Endothelial cell (in vitro differentiated cells): ENCODE measurements at regions not wholly inside any gene's neighbourhood (a gene's known extent, or its start where the extent isn't known, plus 50 kb on each side); places are given as distances from the start of the nearest gene placed in this dataset.

Source experiments
- DNase-seq: peaks from one replicate; pipeline ENCODE4 v3.0.0; 2021; ENCODE audit warnings: low spot score
- H3K27ac Mint-ChIP-seq: one replicate; pipeline ENCODE4 v1.8.0; 2021; ENCODE audit warnings: mixed read lengths, inconsistent platforms; ENCODE audit not compliant: unreplicated experiment
- H3K27me3 Mint-ChIP-seq: one replicate; pipeline ENCODE4 v1.8.0; 2021; ENCODE audit warnings: mild to moderate bottlenecking, moderate library complexity, mixed read lengths, inconsistent platforms; ENCODE audit not compliant: unreplicated experiment
- H3K36me3 Mint-ChIP-seq: one replicate; pipeline ENCODE4 v1.8.0; 2021; ENCODE audit warnings: mild to moderate bottlenecking, low read depth, mixed read lengths, inconsistent platforms; ENCODE audit not compliant: unreplicated experiment
- H3K4me1 Mint-ChIP-seq: one replicate; pipeline ENCODE4 v1.8.0; 2021; ENCODE audit warnings: mild to moderate bottlenecking, mixed read lengths, inconsistent platforms; ENCODE audit not compliant: unreplicated experiment
- H3K4me3 Mint-ChIP-seq: one replicate; pipeline ENCODE4 v1.8.0; 2021; ENCODE audit warnings: mild to moderate bottlenecking, mixed read lengths, inconsistent platforms; ENCODE audit not compliant: unreplicated experiment
- H3K9me3 Mint-ChIP-seq: one replicate; pipeline ENCODE4 v1.8.0; 2021; ENCODE audit warnings: mixed read lengths, inconsistent platforms; ENCODE audit not compliant: unreplicated experiment
- CTCF ChIP-seq: fragments of 200-600 bp; sonication (generic); IDR thresholded peaks from one replicate; pipeline ENCODE4 v1.5.0; 2021; ENCODE audit warnings: antibody characterized with exemption; ENCODE audit not compliant: unreplicated experiment

- Mint-ChIP-seq H3K27me3 (no peaks in the 10 kb centered on the region), H3K4me3 (no peak overlapping the region), H3K9me3 (no peaks in the 10 kb centered on the region), H3K36me3 (no peaks in the 10 kb centered on the region), H3K4me1 (peaks cover 18% of the 10 kb centered on the region), H3K27ac (no peak overlapping the region)
- no peak for TF ChIP-seq CTCF
- no peak for DNase-seq
These were observed 111.1 kb upstream of the ELL2 start for GRCh38 chr5:96072791-96073165.

DNA sequence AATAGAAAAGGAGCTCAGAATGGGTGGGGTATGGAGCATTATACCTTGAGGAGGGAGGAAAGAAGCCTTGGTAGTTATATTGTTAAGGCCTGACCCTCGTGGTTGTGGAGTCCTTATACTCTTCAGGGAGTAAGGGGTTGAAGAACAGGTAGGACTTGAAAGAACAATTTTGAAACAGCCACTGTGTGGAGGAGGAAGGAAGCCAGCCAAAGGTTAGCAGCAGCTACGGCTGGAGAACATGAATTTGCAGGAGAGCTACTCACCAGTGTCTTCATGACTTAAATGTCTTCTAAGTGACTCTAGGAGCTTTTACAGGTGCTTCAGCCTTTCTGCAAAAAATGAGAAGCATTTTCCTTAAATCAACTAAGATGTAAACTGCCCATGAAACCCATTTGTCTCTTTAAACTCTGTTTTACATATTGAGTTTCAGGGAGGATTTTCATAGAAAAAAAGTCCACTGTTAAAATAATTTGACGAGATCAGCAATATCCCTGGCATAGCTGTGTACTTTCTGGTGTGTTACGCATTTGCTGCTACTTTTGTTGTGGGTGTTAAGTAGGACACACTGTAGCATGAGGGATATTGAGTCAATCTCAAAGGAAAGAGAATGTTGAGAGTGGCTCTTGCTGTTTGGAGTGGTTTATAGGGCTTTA is 110.6 kb upstream of the ELL2 start:
- Mint-ChIP-seq H3K4me3 (no peak overlapping the region), H3K36me3 (no peaks in the 10 kb centered on the region), H3K27me3 (no peaks in the 10 kb centered on the region), H3K9me3 (no peaks in the 10 kb centered on the region), H3K4me1 (peaks cover 13% of the 10 kb centered on the region), H3K27ac (no peak overlapping the region)
- no peak for TF ChIP-seq CTCF
- no peak for DNase-seq

GRCh38 chr5:96070622-96071225 is 109.1 kb upstream of the ELL2 start:
- no peak for TF ChIP-seq CTCF

DNA sequence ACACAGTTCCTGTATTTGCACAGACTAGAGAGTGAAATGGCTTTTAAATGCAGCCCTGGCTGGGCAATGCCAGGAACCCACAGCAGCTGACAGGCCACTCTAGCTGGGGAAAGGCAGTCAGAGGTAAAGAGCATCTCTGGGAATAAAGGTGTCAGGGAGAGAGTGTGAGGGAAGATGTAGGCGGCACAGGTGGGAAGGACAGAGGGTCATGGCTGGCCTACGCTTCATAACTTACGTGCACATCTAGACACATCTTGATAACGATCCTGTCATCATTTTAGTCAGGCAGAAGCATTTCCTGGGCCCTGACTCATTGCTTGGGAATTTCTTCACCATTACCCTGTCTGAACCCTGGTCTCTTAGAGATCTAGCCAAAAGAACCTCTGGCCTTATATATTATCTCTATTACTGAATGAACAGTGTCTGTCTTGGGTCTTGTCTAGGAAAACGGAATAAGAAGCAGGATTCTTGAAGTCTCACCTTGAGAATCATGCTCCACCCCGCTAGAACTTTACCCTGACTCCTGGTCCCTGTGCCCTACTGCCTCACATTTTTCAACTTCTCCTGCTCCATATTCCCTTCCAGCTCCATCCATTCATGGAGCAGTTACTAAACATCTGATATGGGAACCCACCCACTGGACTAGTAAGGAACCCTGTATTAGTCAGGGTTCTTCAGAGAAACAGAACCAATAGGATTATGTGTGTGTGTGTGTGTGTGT is 106.4 kb upstream of the ELL2 start:
- Mint-ChIP-seq H3K4me1 (peaks cover 6% of the 10 kb centered on the region), H3K4me3 (no peak overlapping the region), H3K9me3 (no peaks in the 10 kb centered on the region), H3K36me3 (no peaks in the 10 kb centered on the region), H3K27me3 (no peaks in the 10 kb centered on the region), H3K27ac (no peak overlapping the region)
- TF ChIP-seq CTCF: no peak
- DNase-seq: no peak

More at GRCh38 chr5:96070622-96071225, 109.1 kb upstream of the ELL2 start:
- H3K27me3 Mint-ChIP-seq: no peaks in the 10 kb centered on the region
- H3K4me1 Mint-ChIP-seq: peaks cover 17% of the 10 kb centered on the region
- no peaks in the 10 kb centered on the region for H3K9me3 Mint-ChIP-seq
- no peak for DNase-seq
- H3K36me3 Mint-ChIP-seq: no peaks in the 10 kb centered on the region
- no peak overlapping the region for H3K27ac Mint-ChIP-seq
- H3K4me3 Mint-ChIP-seq: no peak overlapping the region

DNA sequence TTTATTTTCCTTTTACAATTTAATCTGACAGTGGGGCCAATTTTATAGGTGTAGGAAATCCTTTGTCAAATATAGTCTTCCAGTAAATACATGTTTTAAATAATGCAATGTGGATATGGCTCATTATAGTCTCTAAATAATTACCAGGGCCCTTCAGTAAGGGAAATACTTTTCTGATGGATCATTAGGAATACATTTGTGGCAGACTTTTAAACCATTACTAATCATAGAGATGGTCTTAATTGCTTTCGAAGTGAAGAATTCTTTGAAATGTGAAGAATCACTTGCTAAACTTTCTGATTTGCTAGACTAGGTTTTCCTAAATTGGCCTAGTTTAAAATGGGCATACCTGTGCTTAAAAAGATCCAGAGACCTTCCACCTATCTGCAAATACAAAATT is 105.6 kb upstream of the ELL2 start:
- Mint-ChIP-seq H3K4me1 (peaks cover 6% of the 10 kb centered on the region), H3K27me3 (no peaks in the 10 kb centered on the region), H3K36me3 (no peaks in the 10 kb centered on the region), H3K4me3 (no peak overlapping the region), H3K9me3 (no peaks in the 10 kb centered on the region), H3K27ac (no peak overlapping the region)
- DNase-seq: no peak
- no peak for TF ChIP-seq CTCF
